HG03039 (cell line): ENCODE measurements at regions not wholly inside any gene's neighbourhood (a gene's known extent, or its start where the extent isn't known, plus 50 kb on each side); places are given as distances from the start of the nearest gene placed in this dataset.
A peak's percentile ranks its signal among the peaks of the same experiment; 100 is the strongest.

ENCODE experiments used
- ATAC-seq: cut with Tn5 transposase; IDR thresholded peaks from one replicate; pipeline ENCODE4 v1.9.1; 2021; ENCODE audit warnings: mild to moderate bottlenecking, moderate library complexity; ENCODE audit not compliant: unreplicated experiment

DNA sequence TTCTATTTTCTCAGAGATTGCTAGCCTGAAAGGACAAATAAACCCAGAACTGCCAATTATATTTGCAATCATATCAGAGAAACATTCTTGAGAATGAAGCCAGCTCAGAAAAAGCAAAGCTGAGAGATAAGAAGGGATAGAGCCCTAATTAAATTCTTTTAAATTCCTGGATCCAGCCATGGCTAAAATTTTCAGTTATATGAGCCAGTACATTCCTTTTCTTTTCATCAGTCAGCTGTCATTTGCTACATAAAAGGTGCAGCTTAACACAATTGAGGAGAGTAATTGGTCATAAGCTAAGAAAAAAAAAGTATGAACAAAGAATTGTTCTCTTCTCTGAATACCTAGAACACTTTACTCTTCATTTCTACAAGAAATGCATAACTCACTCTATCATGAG lies 303.5 kb upstream of the FIGN start:
- no peak for ATAC-seq

DNA sequence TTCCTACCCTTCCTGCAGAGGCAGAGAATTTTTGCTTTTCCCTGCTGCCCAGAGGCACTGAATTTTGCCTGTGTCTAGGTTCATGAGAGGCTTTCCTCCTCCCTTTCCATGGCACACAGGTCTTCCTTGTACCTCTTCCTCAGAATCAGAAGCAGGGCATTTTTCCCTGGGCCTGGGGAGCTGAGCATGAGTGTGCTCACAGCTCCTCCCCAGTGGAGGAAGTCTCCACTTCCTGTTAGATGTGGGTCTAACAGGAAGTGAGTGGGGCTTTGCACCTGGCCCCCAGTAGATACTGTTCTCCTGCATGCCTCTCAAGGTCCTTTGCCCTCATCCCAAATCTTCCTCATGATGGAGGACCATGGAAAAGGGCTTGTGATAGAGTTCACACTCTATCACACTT lies 297.2 kb upstream of the FIGN start:
- no peak for ATAC-seq

DNA sequence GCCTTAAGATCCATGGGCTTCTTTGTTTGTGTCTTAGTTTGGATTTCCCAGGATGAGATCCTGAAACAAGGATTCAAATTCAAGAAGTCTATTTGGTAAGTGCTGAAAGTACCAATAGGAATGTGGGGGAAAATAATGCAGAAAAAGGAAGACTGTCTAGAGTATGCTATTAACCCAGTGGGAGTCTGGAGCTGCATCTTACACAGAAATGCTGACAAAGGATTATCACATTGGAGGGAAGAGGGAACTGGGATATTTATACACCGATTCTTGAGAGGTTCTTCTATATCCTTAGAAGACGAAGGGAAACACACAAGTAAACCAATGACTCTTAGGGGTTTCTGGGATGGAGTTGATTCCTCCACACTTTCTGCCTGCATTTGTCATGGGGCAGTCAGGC lies 294.8 kb upstream of the FIGN start:
- no peak for ATAC-seq

DNA sequence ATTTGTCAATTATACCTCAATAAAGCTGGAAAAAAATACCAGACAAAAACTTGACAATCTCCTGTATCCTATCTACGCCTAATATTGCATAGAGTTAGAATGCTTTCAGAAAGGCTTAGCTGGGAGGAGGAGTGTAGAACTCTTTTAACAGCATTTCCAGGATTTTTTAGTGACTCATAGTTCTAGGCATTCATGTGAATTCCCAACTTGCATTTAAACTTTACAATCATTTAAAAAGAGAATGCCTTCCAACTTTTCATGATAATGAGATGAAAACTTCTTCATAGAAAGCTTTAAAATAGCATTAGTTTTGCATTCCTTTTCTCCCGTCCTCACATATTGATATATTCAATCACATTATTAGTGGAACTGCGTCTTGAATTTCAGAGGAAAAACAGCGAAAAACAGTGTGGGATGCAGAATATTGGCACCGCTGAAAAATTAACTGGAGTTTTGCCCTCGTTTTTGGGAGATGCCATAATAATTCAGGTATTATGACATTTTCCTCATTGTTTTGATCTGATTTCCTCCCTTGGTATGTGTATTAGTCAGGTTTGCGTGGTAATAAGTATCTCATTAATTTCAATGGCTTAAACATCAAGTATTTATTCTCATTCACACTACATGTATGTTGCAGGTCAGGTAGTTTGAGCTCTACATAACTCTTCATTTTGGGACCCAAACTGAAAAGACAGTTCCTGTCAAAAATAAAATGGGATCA lies 293.2 kb upstream of the FIGN start:
- no peak for ATAC-seq

- ATAC-seq: no peak
These were observed 288.6 kb upstream of the FIGN start for GRCh38 chr2:164024396-164024795.

- no peak for ATAC-seq
These were observed 288.1 kb upstream of the FIGN start for GRCh38 chr2:164023896-164024295.

GRCh38 chr2:164015328-164016123 lies 279.7 kb upstream of the FIGN start:
- ATAC-seq: peak; percentile 98

GRCh38 chr2:164014791-164015190 lies 279.0 kb upstream of the FIGN start:
- ATAC-seq: no peak

- ATAC-seq: no peak
These were observed 278.4 kb upstream of the FIGN start for GRCh38 chr2:164014068-164014731.

- ATAC-seq: no peak
These were observed 276.8 kb upstream of the FIGN start for GRCh38 chr2:164012581-164012980.

DNA sequence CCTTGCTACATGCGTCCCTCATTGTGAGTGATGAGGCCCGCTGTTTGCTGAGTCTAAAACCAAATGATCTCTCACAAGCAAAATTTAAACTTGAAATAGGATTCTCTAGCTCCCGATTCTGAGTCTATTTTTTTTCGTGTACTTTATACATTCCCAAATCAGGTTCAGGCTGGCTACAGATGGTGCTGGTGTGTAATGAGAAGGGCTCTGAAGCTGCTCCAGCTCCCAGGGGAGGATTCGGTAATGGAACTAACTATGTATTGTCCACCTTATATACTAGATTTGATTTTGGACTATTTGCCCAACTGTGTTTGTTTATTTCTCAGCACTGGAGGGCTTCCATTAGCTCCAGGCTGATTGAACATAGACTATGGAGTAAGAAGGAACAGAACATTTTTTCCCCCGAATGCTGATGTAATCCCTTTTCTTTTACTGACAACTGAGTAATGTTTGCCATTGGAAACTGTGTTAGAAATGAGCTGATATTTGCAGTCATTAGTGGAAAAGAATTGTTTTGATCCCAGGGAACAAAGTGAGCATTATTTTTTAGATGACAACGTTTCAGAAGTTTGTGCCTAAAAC lies 274.0 kb upstream of the FIGN start:
- no peak for ATAC-seq

DNA sequence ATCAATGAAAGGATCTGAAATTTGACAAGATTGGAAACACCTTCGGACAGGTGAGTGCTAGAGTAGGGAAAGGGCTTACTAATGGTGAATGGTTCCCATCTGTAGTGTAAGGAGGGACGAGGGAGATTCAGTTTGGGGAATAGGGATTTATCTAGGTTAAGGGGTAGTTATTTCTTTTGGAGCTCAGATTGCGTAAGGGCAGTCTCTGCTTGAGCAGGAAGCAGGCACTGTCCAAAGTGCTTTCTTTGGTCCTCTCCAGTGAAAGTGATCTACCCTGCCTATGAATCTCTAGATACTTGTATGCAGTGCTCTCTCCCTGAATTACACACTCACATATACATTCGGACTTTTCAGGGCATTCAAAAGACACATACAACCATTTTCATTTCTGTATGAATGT lies 272.9 kb upstream of the FIGN start:
- no peak for ATAC-seq

GRCh38 chr2:164006704-164007103 lies 270.9 kb upstream of the FIGN start:
- ATAC-seq: no peak

GRCh38 chr2:164000176-164000575 lies 264.4 kb upstream of the FIGN start:
- no peak for ATAC-seq

GRCh38 chr2:163997466-163997865 lies 261.7 kb upstream of the FIGN start:
- no peak for ATAC-seq

DNA sequence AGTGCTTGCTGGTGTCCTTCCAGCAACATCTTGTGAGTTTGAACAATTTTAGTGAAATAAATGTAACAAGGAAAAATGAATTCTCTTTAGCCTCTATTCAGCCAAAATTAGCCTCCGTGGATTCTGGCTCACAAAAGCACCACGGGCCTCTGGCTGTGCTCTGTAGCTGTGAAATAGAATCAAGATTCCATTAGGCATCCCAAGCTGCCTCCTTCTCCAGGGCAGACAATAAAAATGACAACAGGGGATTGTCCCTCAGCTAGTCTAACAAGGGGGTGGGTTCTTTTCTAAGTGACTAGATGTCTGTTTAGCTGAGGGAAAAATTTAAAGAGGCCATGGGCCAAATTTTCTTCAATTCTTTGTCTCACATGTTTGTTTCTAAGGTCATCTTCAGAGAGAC lies 254.7 kb upstream of the FIGN start:
- ATAC-seq: no peak

DNA sequence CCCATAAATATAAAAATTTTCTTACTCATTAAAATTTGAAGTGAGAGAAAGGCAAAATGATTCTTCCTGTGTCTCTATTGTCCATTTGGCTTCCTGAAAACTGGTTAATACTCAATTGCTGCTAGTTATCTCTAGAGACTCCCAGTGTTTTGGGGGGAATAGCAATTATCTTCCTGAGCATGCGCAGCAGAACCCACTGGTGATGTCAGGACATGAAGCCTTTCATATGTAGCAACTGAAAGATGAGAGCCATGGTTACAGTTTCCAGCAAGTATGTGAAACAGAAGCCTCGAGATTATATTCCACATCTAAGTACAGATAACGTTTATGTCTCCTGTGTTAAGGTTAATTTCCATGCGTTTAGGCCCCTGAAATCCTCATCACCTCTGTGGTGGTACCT lies 254.3 kb upstream of the FIGN start:
- ATAC-seq: no peak

DNA sequence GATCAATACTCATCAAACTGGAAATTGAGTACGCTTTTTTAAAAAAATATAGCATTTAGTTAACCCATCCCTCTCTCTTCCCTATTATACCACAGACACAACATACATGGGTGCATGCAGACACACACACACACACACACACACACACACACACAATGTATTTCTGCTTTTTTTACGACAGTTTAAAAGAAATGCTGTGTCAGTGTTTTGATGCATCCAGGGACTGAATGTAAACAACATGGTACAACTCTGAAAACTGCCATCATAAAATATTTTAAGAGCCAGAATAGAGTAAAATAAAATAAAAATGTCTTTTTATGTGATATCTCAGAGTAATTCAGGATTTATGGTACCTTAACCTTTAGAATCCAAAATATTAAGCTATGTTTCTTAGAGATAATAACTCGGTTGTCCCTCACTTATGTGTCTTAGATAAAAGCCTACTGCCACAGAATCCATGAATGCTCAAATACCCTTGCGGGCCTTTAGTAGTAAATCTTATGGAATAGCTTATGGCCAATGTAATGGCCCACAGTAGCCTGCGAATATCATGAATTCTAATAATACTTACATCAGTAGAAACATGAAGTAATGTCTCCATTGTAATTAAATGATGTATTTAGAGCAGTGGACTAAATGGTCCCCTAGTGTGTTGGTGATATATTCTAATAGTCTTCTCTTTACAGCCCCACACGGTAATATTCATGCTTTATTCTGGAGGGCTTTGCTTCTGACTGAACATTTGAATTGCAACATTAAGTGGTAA lies 251.6 kb upstream of the FIGN start:
- no peak for ATAC-seq

DNA sequence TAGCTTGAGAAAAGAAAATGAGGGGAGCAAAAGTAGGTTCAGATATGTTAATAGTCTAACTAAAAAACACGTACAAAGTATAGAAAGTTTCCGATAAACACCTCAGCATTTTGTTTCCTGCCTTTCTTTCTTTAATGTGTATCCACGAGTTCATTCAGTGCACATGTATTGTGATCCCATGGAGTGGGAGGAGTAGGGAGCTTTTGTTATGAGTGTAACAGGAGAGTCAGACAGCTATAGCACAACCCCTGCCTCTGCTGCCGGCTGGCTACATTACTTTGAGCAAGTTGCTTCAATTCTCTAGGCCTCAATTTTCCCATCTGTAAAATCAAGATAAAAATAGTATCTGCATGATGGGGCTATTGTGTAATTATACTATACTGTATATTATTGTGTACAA lies 249.2 kb upstream of the FIGN start:
- no peak for ATAC-seq

DNA sequence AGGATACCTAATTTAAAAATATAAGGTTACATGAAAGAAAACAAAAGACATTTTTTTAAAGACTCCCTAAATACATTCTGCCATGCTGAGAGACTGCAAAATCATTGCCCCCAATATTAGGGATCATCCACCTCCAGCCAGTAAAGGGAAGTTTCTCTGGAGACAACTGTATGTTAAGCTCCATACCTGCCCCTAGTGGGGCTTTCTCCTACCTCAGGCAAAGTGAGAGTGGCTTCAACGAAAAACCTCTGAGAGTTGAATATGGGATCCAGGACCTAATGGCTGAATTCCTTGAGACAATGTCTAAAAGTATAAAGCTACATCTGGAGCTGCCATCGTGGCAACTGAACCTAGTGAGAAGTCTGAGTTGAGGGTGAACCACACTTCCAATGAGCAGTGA lies 248.1 kb upstream of the FIGN start:
- ATAC-seq: no peak

DNA sequence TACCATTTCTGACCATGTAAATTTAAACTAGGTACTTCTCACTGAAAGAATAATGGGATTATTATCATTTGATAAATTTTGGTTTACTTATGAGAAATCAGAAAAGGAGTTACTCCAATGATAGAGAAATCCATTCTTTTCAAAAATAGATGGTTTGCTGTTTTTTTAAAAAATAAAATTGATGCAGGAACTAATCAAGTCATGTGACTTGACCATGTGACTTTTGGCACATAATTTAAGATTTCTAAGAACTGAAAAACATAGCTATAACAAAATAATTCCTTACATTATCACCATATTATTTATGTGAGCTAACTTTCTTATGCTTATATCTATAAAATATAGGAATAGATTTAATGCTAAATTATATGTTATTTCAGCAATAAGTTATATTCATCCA lies 247.1 kb upstream of the FIGN start:
- ATAC-seq: no peak
